IMR-90 (cell line): ENCODE measurements at regions not wholly inside any gene's neighbourhood (a gene's known extent, or its start where the extent isn't known, plus 50 kb on each side); places are given as distances from the start of the nearest gene placed in this dataset.

Source experiments
- ATAC-seq: fragments of 200-7000 bp; cut with Tn5 transposase; 2 replicates; pipeline ENCODE4 v1.9.1; 2020; ENCODE audit warnings: low read depth, mild to moderate bottlenecking, moderate library complexity
- BruUV-seq: library from RNA; stranded (reverse); fragments of 400-500 nt; replicated peaks from 2 replicates; lab custom pipeline; 2021; lab: Mats Ljungman, UMichigan
- CTCF ChIA-PET: fragments of 300-600 bp; formaldehyde crosslinking; extraction: SDS; loops from one replicate; lab custom pipeline; 2021; ENCODE audit warnings: antibody characterized with exemption; lab: Yijun Ruan, JAX
- POLR2A ChIA-PET: fragments of 300-600 bp; sonication (Branson Sonifier 250); formaldehyde crosslinking; loops from one replicate; lab custom pipeline; 2022; ENCODE audit warnings: antibody characterized with exemption; ENCODE audit not compliant: unreplicated experiment; lab: Charles Lee
- DNase-seq: peaks from one replicate; pipeline ENCODE4 v3.0.0; 2013
- H2AFZ ChIP-seq: replicated peaks from 2 replicates; pipeline ENCODE3; 2013; ENCODE audit warnings: low read length, mild to moderate bottlenecking; ENCODE audit not compliant: poor library complexity
- H2AK5ac ChIP-seq: 2 replicates; pipeline ENCODE4 v1.6.1; 2013; ENCODE audit warnings: low read depth, low read length, inconsistent platforms
- H2AK9ac ChIP-seq: replicated peaks from 2 replicates; pipeline ENCODE3; 2013; ENCODE audit warnings: mild to moderate bottlenecking, low read depth, low read length, moderate library complexity; ENCODE audit not compliant: poor library complexity
- H2BK120ac ChIP-seq: 2 replicates; pipeline ENCODE4 v1.6.1; 2013; ENCODE audit warnings: low read depth, low read length, inconsistent platforms
- H2BK15ac ChIP-seq: 3 replicates; pipeline ENCODE4 v1.6.1; 2013; ENCODE audit warnings: low read depth, low read length, inconsistent platforms
- H2BK20ac ChIP-seq: 2 replicates; pipeline ENCODE4 v1.6.1; 2013; ENCODE audit warnings: low read depth, mild to moderate bottlenecking, inconsistent platforms, low read length, moderate library complexity
- H2BK5ac ChIP-seq: 2 replicates; pipeline ENCODE4 v1.6.1; 2013; ENCODE audit warnings: mild to moderate bottlenecking, low read depth, low read length, inconsistent platforms; ENCODE audit not compliant: poor library complexity, severe bottlenecking
- H3K14ac ChIP-seq: replicated peaks from 2 replicates; pipeline ENCODE4 v1.6.1; 2013; ENCODE audit warnings: low read depth, low read length, inconsistent platforms
- H3K18ac ChIP-seq: 2 replicates; pipeline ENCODE4 v1.6.1; 2013; ENCODE audit warnings: low read depth, low read length, control low read depth
- H3K23ac ChIP-seq: 2 replicates; pipeline ENCODE4 v1.6.1; 2013; ENCODE audit warnings: low read depth, low read length, inconsistent platforms
- H3K27ac ChIP-seq: 2 replicates; pipeline ENCODE4 v1.5.1; 2013; ENCODE audit warnings: mild to moderate bottlenecking, control low read depth, low read length; ENCODE audit not compliant: insufficient read depth
- H3K27me3 ChIP-seq: 2 replicates; pipeline ENCODE4 v1.6.1; 2013; ENCODE audit warnings: low read length; ENCODE audit not compliant: control insufficient read depth, insufficient read depth
- H3K36me3 ChIP-seq: 2 replicates; pipeline ENCODE4 v1.6.1; 2013; ENCODE audit warnings: low read length, mixed read lengths; ENCODE audit not compliant: control insufficient read depth, insufficient read depth
- H3K4ac ChIP-seq: 2 replicates; pipeline ENCODE4 v1.6.1; 2013; ENCODE audit warnings: low read depth, low read length, inconsistent platforms
- H3K4me1 ChIP-seq: 2 replicates; pipeline ENCODE4 v1.6.1; 2013; ENCODE audit warnings: low read length, mixed read lengths; ENCODE audit not compliant: control insufficient read depth, insufficient read depth
- H3K4me2 ChIP-seq: 2 replicates; pipeline ENCODE4 v1.6.1; 2013; ENCODE audit warnings: low read depth, mild to moderate bottlenecking, control low read depth, low read length, moderate library complexity
- H3K4me3 ChIP-seq: 2 replicates; pipeline ENCODE4 v1.5.1; 2013; ENCODE audit warnings: low read depth, mild to moderate bottlenecking, control low read depth, low read length, moderate library complexity; ENCODE audit not compliant: insufficient read depth
- H3K56ac ChIP-seq: 2 replicates; pipeline ENCODE4 v1.6.1; 2013; ENCODE audit warnings: low read length, inconsistent platforms; ENCODE audit not compliant: insufficient read depth; ENCODE audit errors: extremely low read depth
- H3K79me1 ChIP-seq, 2 experiments: 2 replicates each; pipeline ENCODE4 v1.6.1; 2013; ENCODE audit warnings: low read length in 2 of 2, inconsistent platforms in 1 of 2, low read depth in 1 of 2
- H3K9ac ChIP-seq: 2 replicates; pipeline ENCODE4 v1.6.1; 2013; ENCODE audit warnings: low read depth, low read length, control low read depth
- H3K9me1 ChIP-seq: 2 replicates; pipeline ENCODE4 v1.6.1; 2013; ENCODE audit warnings: low read length, inconsistent platforms; ENCODE audit not compliant: insufficient read depth
- H3K9me3 ChIP-seq: 2 replicates; pipeline ENCODE4 v1.6.1; 2013; ENCODE audit warnings: low read length; ENCODE audit not compliant: control insufficient read depth, insufficient read depth
- H4K20me1 ChIP-seq: 2 replicates; pipeline ENCODE4 v1.6.1; 2013; ENCODE audit warnings: low read length, inconsistent platforms; ENCODE audit not compliant: insufficient read depth
- H4K5ac ChIP-seq: 2 replicates; pipeline ENCODE4 v1.6.1; 2013; ENCODE audit warnings: mild to moderate bottlenecking, low read depth, low read length, control low read depth
- H4K8ac ChIP-seq, 2 experiments: 2 replicates each; pipeline ENCODE4 v1.6.1; 2013; ENCODE audit warnings: low read depth in 2 of 2, low read length in 2 of 2, control low read depth in 1 of 2, inconsistent platforms in 1 of 2
- H4K91ac ChIP-seq: 2 replicates; pipeline ENCODE4 v1.6.1; 2013; ENCODE audit warnings: low read depth, low read length, inconsistent platforms; ENCODE audit not compliant: insufficient read depth
- BHLHE40 ChIP-seq: fragments of 150-350 bp; IDR thresholded peaks from 2 replicates; pipeline ENCODE4 v1.6.1; 2016; ENCODE audit warnings: mild to moderate bottlenecking, low read depth, low read length
- CHD1 ChIP-seq: IDR thresholded peaks from 2 replicates; pipeline ENCODE4 v1.6.1; 2012; ENCODE audit warnings: low read depth, low read length, improper control_type of control experiment
- CTCF ChIP-seq: conservative IDR thresholded peaks from 2 replicates; pipeline ENCODE4 v1.5.1; 2012; ENCODE audit warnings: mild to moderate bottlenecking, low read depth, low read length, improper control_type of control experiment
- ELK1 ChIP-seq: fragments of 150-350 bp; IDR thresholded peaks from 2 replicates; pipeline ENCODE4 v1.6.1; 2016; ENCODE audit warnings: low read depth, mild to moderate bottlenecking, low read length, moderate library complexity, borderline replicate concordance
- FOS ChIP-seq: fragments of 150-350 bp; IDR thresholded peaks from 2 replicates; pipeline ENCODE4 v1.6.1; 2016; ENCODE audit warnings: low read depth, low read length
- MAZ ChIP-seq: IDR thresholded peaks from 2 replicates; pipeline ENCODE4 v1.6.1; 2012; ENCODE audit warnings: low read depth, mild to moderate bottlenecking, low read length, improper control_type of control experiment, moderate library complexity, borderline replicate concordance
- MXI1 ChIP-seq: IDR thresholded peaks from 2 replicates; pipeline ENCODE4 v1.6.1; 2012; ENCODE audit warnings: low read depth, mild to moderate bottlenecking, low read length, moderate library complexity, borderline replicate concordance
- NFE2L2 ChIP-seq: fragments of 150-350 bp; IDR thresholded peaks from 2 replicates; pipeline ENCODE4 v1.6.1; 2016; ENCODE audit warnings: low read depth, mild to moderate bottlenecking, low read length
- POLR2A ChIP-seq: IDR thresholded peaks from 2 replicates; pipeline ENCODE4 v1.6.1; 2012; ENCODE audit warnings: mild to moderate bottlenecking, low read depth, low read length
- RCOR1 ChIP-seq: IDR thresholded peaks from 2 replicates; pipeline ENCODE4 v1.6.1; 2012; ENCODE audit warnings: mild to moderate bottlenecking, low read length, improper control_type of control experiment; ENCODE audit not compliant: insufficient replicate concordance
- SMC3 ChIP-seq: fragments of 150-350 bp; IDR thresholded peaks from 2 replicates; pipeline ENCODE4 v1.6.1; 2016; ENCODE audit warnings: low read depth, mild to moderate bottlenecking, antibody characterized with exemption, low read length, moderate library complexity
- USF2 ChIP-seq: fragments of 150-350 bp; IDR thresholded peaks from 2 replicates; pipeline ENCODE4 v1.6.1; 2017; ENCODE audit warnings: mild to moderate bottlenecking, antibody characterized with exemption, low read length, low read depth
- WGBS, 2 experiments: methylation state at CpG; one replicate each; pipeline versions ENCODE4 v1.1.5 to v1.1.7; 2013; ENCODE audit warnings: missing lambda C conversion rate in 2 of 2; ENCODE audit not compliant: insufficient read length in 1 of 2; ENCODE audit errors: extremely low coverage in 2 of 2; 5-methylcytosine and 5-hydroxymethylcytosine counted together
- dilution Hi-C: fragments of 300-500 bp; cut with HindIII; formaldehyde crosslinking; loops from one replicate; pipeline ENCODE4 v1.14.3; 2018; ENCODE audit warnings: low sequenced_read_pairs; ENCODE audit not compliant: unreplicated experiment
- in situ Hi-C: fragments of 300-500 bp; cut with MboI; formaldehyde crosslinking; loops from 3 replicates; pipeline ENCODE4 v1.14.3; 2019; ENCODE audit warnings: low sequenced_read_pairs, inconsistent platforms, mixed read lengths
- intact Hi-C: fragments of 100-400 bp; cut with micrococcal nuclease; formaldehyde crosslinking; loops from 2 replicates; pipeline ENCODE4 v1.10.0; 2022

GRCh38 chr11:103807806-103808205 is 228.6 kb upstream of the DDI1 start:
- dilution Hi-C loops: no loop called here
- Histone ChIP-seq H3K56ac (no peak overlapping the region), H2BK5ac (no peak overlapping the region), H3K27me3 (no peaks in the 10 kb centered on the region), H3K36me3 (no peaks in the 10 kb centered on the region), H2BK120ac (no peak overlapping the region), H3K4me2 (no peak overlapping the region; the same call in 1 of the 2 replicates), H2BK15ac (0 out of 3 replicates have a peak overlapping the region, but pooled peaks have one; percentile 80), H3K9ac (no peak overlapping the region), H3K23ac (no peak overlapping the region), H4K8ac (no peak overlapping the region), H2AK9ac (no peak overlapping the region), H3K4ac (no peak overlapping the region), H2BK20ac (peak overlapping the region; percentile 64; the same call in 1 of the 2 replicates), H3K79me1 (no peaks in the 10 kb centered on the region), H3K9me1 (0 out of 2 replicates have a peak, but pooled peaks cover 4% of the 10 kb centered on the region), H3K9me3 (no peaks in the 10 kb centered on the region), H2AFZ (no peak overlapping the region), H3K14ac (no peak overlapping the region), H3K18ac (peak overlapping the region; percentile 76; the same call in 1 of the 2 replicates), H4K20me1 (no peaks in the 10 kb centered on the region), H4K91ac (no peak overlapping the region), H3K27ac (no peak overlapping the region), H3K4me1 (peaks cover 6% of the 10 kb centered on the region), H3K4me3 (no peak overlapping the region), H2AK5ac (no peak overlapping the region), H4K5ac (peak overlapping the region; percentile 80; the same call in 1 of the 2 replicates)
- DNase-seq: peak; percentile 52
- intact Hi-C loops: no loop called here
- ChIA-PET POLR2A (interaction anchor here (0.6 kb wide), 1 partner anchor 27 kb away, joined by 3 read pairs; no protein-coding TSS in a partner anchor), CTCF (no interaction called here)
- TF ChIP-seq POLR2A (no peak), RCOR1 (no peak), USF2 (no peak), SMC3 (no peak), NFE2L2 (no peak), BHLHE40 (no peak), CHD1 (no peak), ELK1 (no peak), FOS (no peak), MXI1 (no peak), CTCF (no peak), MAZ (no peak)
- WGBS, 2 experiments: 83% methylated on average over 1 of the region's 1 CpG; no CpG with 5 or more reads in 1 of the 2 experiments
- in situ Hi-C loops: no loop called here
- BruUV-seq: no TSS peak
- peak; percentile 48 for ATAC-seq
